Activated T-helper 17 cell treated with anti-CD3 and anti-CD28 coated beads, Interleukin-2, amount 50 U/mL, for 72 hours (primary cell): ENCODE measurements at regions not wholly inside any gene's neighbourhood (a gene's known extent, or its start where the extent isn't known, plus 50 kb on each side); places are given as distances from the start of the nearest gene placed in this dataset.
"Not testable (repeated sequence)": the region's sequence is repeated elsewhere in the genome, so short reads cannot be mapped to it uniquely, and the experiment has no call there.

Experiments used
- ATAC-seq: fragments of 150-1000 bp; cut with Tn5 transposase; replicated peaks from 2 replicates; pipeline ENCODE4 v1.10.0; 2021; ENCODE audit warnings: mild to moderate bottlenecking, moderate library complexity
- H3K27ac Mint-ChIP-seq: one replicate; pipeline ENCODE4 v1.8.0; 2022; ENCODE audit warnings: mixed read lengths
- H3K27me3 Mint-ChIP-seq: one replicate; pipeline ENCODE4 v1.8.0; 2022; ENCODE audit warnings: mixed read lengths
- H3K36me3 Mint-ChIP-seq: one replicate; pipeline ENCODE4 v1.8.0; 2022; ENCODE audit warnings: low read depth, mild to moderate bottlenecking, mixed read lengths
- H3K4me1 Mint-ChIP-seq: one replicate; pipeline ENCODE4 v1.8.0; 2022; ENCODE audit warnings: mixed read lengths
- H3K4me3 Mint-ChIP-seq: one replicate; pipeline ENCODE4 v1.8.0; 2022; ENCODE audit warnings: mild to moderate bottlenecking, mixed read lengths
- H3K9me3 Mint-ChIP-seq: one replicate; pipeline ENCODE4 v1.8.0; 2022; ENCODE audit warnings: mixed read lengths

- Mint-ChIP-seq H3K27ac (no peak overlapping the region), H3K27me3 (no peaks in the 10 kb centered on the region), H3K4me3 (no peak overlapping the region), H3K36me3 (no peaks in the 10 kb centered on the region), H3K4me1 (peaks cover 20% of the 10 kb centered on the region), H3K9me3 (no peaks in the 10 kb centered on the region)
- no peak for ATAC-seq
These were observed 541.1 kb downstream of the ETS1 start for GRCh38 chr11:128046213-128046612.

- H3K36me3 Mint-ChIP-seq, result no peaks in the 10 kb centered on the region
- no peak overlapping the region for H3K27ac Mint-ChIP-seq
- peaks cover 13% of the 10 kb centered on the region for H3K4me1 Mint-ChIP-seq
- no peaks in the 10 kb centered on the region for H3K27me3 Mint-ChIP-seq
- peak; percentile 51 for ATAC-seq
- no peak overlapping the region for H3K4me3 Mint-ChIP-seq
- no peaks in the 10 kb centered on the region for H3K9me3 Mint-ChIP-seq
These were observed 542.1 kb downstream of the ETS1 start for GRCh38 chr11:128045094-128045725.

- Mint-ChIP-seq H3K27ac (no peak overlapping the region), H3K4me3 (peak overlapping the region; percentile 53), H3K4me1 (peaks cover 32% of the 10 kb centered on the region), H3K27me3 (no peaks in the 10 kb centered on the region), H3K9me3 (no peaks in the 10 kb centered on the region), H3K36me3 (peaks cover 6% of the 10 kb centered on the region)
- ATAC-seq, result peak; percentile 16
These were observed 545.0 kb downstream of the ETS1 start for GRCh38 chr11:128042290-128042751.

- H3K4me1 Mint-ChIP-seq, result peaks cover 35% of the 10 kb centered on the region
- H3K36me3 Mint-ChIP-seq, result peaks cover 6% of the 10 kb centered on the region
- peak overlapping the region; percentile 15 for H3K4me3 Mint-ChIP-seq
- H3K9me3 Mint-ChIP-seq, result no peaks in the 10 kb centered on the region
- H3K27me3 Mint-ChIP-seq, result no peaks in the 10 kb centered on the region
- no peak overlapping the region for H3K27ac Mint-ChIP-seq
- no peak for ATAC-seq
These were observed 546.8 kb downstream of the ETS1 start for GRCh38 chr11:128040603-128041002.

GRCh38 chr11:128039140-128040021 lies 548.0 kb downstream of the ETS1 start:
- Mint-ChIP-seq H3K4me1 (peaks cover 29% of the 10 kb centered on the region), H3K9me3 (no peaks in the 10 kb centered on the region), H3K27me3 (no peaks in the 10 kb centered on the region), H3K36me3 (peaks cover 6% of the 10 kb centered on the region), H3K27ac (peak overlapping the region; percentile 76), H3K4me3 (peak overlapping the region; percentile 63)
- peak; percentile 94 for ATAC-seq

GRCh38 chr11:128036556-128037093 lies 550.7 kb downstream of the ETS1 start:
- Mint-ChIP-seq H3K4me1 (peaks cover 23% of the 10 kb centered on the region), H3K9me3 (no peaks in the 10 kb centered on the region), H3K27me3 (no peaks in the 10 kb centered on the region), H3K27ac (no peak overlapping the region), H3K36me3 (peaks cover 6% of the 10 kb centered on the region), H3K4me3 (no peak overlapping the region)
- no peak for ATAC-seq

GRCh38 chr11:128036006-128036405 lies 551.4 kb downstream of the ETS1 start:
- Mint-ChIP-seq H3K9me3 (no peaks in the 10 kb centered on the region), H3K36me3 (peaks cover 6% of the 10 kb centered on the region), H3K27ac (no peak overlapping the region), H3K4me1 (peaks cover 23% of the 10 kb centered on the region), H3K27me3 (no peaks in the 10 kb centered on the region), H3K4me3 (no peak overlapping the region)
- no peak for ATAC-seq

- peak; percentile 87 for ATAC-seq
- not testable (repeated sequence) for H3K9me3 Mint-ChIP-seq
These were observed 555.7 kb downstream of the ETS1 start for GRCh38 chr11:128031538-128032134.

GRCh38 chr11:128029219-128029722 lies 558.1 kb downstream of the ETS1 start:
- Mint-ChIP-seq H3K27me3 (peaks cover 21% of the 10 kb centered on the region), H3K9me3 (no peaks in the 10 kb centered on the region), H3K27ac (peak overlapping the region; percentile 14), H3K4me1 (no peaks in the 10 kb centered on the region), H3K36me3 (no peaks in the 10 kb centered on the region), H3K4me3 (no peak overlapping the region)
- no peak for ATAC-seq

More at GRCh38 chr11:128031538-128032134, 555.7 kb downstream of the ETS1 start:
- H3K27me3 Mint-ChIP-seq, result peaks cover 17% of the 10 kb centered on the region
- not testable (repeated sequence) for H3K4me3 Mint-ChIP-seq, H3K27ac Mint-ChIP-seq, H3K4me1 Mint-ChIP-seq, H3K36me3 Mint-ChIP-seq

- peaks cover 21% of the 10 kb centered on the region for H3K27me3 Mint-ChIP-seq
- no peak overlapping the region for H3K4me3 Mint-ChIP-seq
- no peak for ATAC-seq
- no peaks in the 10 kb centered on the region for H3K36me3 Mint-ChIP-seq
- no peaks in the 10 kb centered on the region for H3K9me3 Mint-ChIP-seq
- no peak overlapping the region for H3K27ac Mint-ChIP-seq
- no peaks in the 10 kb centered on the region for H3K4me1 Mint-ChIP-seq
These were observed 560.8 kb downstream of the ETS1 start for GRCh38 chr11:128026596-128026995.

GRCh38 chr11:128022761-128023160 lies 564.6 kb downstream of the ETS1 start:
- no peak for ATAC-seq
- Mint-ChIP-seq H3K4me3 (no peak overlapping the region), H3K27ac (no peak overlapping the region), H3K4me1 (no peaks in the 10 kb centered on the region), H3K27me3 (peaks cover 13% of the 10 kb centered on the region), H3K36me3 (no peaks in the 10 kb centered on the region), H3K9me3 (peaks cover 5% of the 10 kb centered on the region)

GRCh38 chr11:128022007-128022368 lies 565.4 kb downstream of the ETS1 start:
- H3K36me3 Mint-ChIP-seq, result no peaks in the 10 kb centered on the region
- no peak overlapping the region for H3K4me3 Mint-ChIP-seq
- peaks cover 10% of the 10 kb centered on the region for H3K27me3 Mint-ChIP-seq
- H3K9me3 Mint-ChIP-seq, result peaks cover 5% of the 10 kb centered on the region
- peak; percentile 96 for ATAC-seq
- H3K27ac Mint-ChIP-seq, result no peak overlapping the region
- no peaks in the 10 kb centered on the region for H3K4me1 Mint-ChIP-seq

- H3K27me3 Mint-ChIP-seq, result peaks cover 10% of the 10 kb centered on the region
- H3K27ac Mint-ChIP-seq, result no peak overlapping the region
- no peak overlapping the region for H3K4me3 Mint-ChIP-seq
- H3K9me3 Mint-ChIP-seq, result peaks cover 5% of the 10 kb centered on the region
- H3K36me3 Mint-ChIP-seq, result no peaks in the 10 kb centered on the region
- no peaks in the 10 kb centered on the region for H3K4me1 Mint-ChIP-seq
- no peak for ATAC-seq
These were observed 565.9 kb downstream of the ETS1 start for GRCh38 chr11:128021349-128022006.

GRCh38 chr11:128018692-128019091 lies 568.7 kb downstream of the ETS1 start:
- peaks cover 12% of the 10 kb centered on the region for H3K27me3 Mint-ChIP-seq
- no peak overlapping the region for H3K27ac Mint-ChIP-seq
- H3K9me3 Mint-ChIP-seq, result peaks cover 5% of the 10 kb centered on the region
- no peaks in the 10 kb centered on the region for H3K36me3 Mint-ChIP-seq
- H3K4me3 Mint-ChIP-seq, result no peak overlapping the region
- ATAC-seq, result no peak
- H3K4me1 Mint-ChIP-seq, result no peaks in the 10 kb centered on the region
